ENCODE measurements at regions not wholly inside any gene's neighbourhood (a gene's known extent, or its start where the extent isn't known, plus 50 kb on each side); places are given as distances from the start of the nearest gene placed in this dataset.
"Not testable (repeated sequence)": the region's sequence is repeated elsewhere in the genome, so short reads cannot be mapped to it uniquely, and the experiment has no call there.

DNA sequence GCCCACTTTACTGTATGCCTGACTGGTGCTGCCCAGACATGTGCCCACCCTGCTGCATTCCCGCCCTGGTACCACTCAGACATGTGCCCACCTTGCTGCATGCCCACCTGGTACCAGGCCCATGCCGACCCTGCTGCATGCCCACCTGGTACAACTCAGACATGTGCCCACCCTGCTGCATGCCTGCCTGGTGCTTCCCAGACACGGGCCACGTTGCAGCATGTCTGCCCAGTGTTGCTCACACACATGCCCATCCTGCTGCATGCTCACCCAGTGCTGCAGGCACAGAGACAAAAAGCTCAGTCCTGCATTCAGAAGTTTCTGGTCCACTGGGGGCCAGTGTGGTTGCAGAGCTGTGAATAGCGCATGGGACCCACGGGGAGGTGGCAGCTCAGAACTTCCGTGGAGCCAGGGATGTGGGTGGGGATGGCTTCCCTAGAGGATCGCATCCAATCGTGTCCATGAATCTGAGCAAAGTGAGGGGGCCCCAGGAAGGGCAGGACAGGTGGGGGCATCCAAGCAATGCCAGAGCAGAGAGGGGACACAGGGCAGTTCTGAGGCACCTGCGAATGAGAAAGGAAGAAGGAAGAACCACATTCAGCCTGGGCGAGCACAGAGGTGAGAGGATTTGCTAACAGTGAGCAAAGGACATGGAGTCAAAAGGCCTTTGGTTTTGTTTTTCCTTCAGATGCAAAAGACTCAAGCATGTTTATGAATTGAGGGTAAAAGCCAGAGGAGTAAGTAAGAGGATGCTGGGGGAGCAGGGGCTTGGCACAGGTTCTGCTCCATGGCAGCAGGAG lies 175.9 kb upstream of the C14orf180 start:
- TF ChIP-seq, protein P1, sequence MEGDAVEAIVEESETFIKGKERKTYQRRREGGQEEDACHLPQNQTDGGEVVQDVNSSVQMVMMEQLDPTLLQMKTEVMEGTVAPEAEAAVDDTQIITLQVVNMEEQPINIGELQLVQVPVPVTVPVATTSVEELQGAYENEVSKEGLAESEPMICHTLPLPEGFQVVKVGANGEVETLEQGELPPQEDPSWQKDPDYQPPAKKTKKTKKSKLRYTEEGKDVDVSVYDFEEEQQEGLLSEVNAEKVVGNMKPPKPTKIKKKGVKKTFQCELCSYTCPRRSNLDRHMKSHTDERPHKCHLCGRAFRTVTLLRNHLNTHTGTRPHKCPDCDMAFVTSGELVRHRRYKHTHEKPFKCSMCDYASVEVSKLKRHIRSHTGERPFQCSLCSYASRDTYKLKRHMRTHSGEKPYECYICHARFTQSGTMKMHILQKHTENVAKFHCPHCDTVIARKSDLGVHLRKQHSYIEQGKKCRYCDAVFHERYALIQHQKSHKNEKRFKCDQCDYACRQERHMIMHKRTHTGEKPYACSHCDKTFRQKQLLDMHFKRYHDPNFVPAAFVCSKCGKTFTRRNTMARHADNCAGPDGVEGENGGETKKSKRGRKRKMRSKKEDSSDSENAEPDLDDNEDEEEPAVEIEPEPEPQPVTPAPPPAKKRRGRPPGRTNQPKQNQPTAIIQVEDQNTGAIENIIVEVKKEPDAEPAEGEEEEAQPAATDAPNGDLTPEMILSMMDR (conservative IDR thresholded peaks at IDR 0.05; ENCODE audit: low read depth, low read length): no peak
- no peak overlapping the region for H3K4me3 ChIP-seq (ENCODE audit: low read depth, low read length)
- no peak for DNase-seq (ENCODE audit: low read depth)

DNA sequence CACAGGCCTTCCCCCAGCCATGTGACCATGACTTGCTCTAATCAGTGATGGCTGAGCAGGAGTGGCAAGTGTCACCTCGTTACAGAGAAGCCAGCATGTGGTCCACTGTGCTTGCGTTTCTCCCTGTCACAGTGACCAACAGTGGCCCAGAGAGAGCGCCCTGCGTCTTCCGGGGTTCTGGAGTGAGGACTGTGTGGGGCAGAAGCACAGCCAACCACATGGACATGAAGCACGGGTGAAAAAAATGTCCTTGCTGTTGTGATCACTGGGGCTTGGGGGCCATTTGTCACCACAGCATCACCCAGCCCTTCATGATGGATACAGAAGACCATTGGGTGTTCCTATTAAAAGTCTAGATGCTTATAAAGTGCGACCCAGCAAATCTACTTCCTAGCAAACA lies 174.6 kb upstream of the C14orf180 start:
- no peak for DNase-seq (ENCODE audit: low read depth)
- no peak overlapping the region for H3K4me3 ChIP-seq (ENCODE audit: low read depth, low read length)
- TF ChIP-seq, protein P1 (conservative IDR thresholded peaks at IDR 0.05; ENCODE audit: low read depth, low read length): no peak

DNA sequence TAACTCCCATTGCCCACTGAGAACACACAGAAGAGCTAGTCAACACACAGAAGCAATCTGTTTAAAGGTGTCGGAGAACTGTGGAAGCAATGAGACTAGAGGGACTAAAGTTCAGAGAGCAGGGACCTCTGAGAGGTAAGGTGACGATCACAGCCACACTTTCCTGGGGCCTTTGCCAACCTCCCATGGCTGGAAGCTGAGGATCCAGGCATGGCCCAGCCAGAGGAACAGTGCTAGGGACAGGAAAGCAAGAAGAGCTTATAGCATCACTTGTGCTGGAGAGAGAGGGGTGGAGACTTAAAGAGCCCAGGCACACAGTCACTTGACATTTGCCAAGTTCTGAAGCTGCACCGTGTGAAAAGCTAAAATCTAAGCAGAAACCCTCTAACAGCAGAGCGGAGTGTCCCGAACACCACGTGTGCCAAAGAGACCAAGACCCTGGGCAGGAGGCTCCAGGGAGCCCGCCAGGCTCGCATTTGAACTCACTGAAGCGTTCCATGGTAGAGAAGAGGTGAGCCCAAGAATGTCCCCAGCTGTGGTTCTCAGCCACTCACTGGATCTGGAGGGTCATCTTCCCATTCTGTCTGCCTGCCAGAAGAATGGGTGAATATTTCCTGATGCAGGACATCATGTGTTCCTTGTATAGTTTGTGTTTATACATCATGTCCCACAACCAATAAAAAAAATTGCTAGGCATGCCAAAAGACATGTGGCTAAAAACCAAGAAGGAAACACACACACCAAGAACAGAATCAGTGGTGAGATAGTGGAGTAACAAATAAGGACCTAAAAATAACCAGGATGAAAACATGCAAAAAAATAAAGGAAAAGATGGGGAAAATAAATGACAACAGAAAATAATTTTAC lies 174.0 kb upstream of the C14orf180 start:
- TF ChIP-seq, protein P1 (conservative IDR thresholded peaks at IDR 0.05; ENCODE audit: low read depth, low read length): no peak
- no peak for DNase-seq (ENCODE audit: low read depth)
- H3K4me3 ChIP-seq (ENCODE audit: low read depth, low read length): no peak overlapping the region

DNA sequence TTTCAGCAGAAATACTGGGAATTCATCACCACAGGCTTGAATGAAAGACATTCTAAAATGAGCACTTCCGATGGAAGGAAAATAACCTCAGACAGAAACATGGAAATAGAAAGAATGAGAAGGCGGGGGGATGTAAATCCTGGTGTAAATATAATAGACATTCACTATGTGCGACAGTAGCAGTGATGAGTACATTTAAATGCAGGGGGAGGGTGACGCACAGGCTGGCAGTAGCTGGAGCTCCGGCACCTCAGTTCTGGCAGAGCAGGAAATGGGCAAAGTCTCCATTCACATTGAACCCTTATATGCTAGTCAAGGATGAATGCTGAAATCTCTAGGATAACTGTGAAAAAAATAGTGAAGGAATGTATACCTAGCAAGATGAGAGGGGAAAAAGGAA lies 172.7 kb upstream of the C14orf180 start:
- TF ChIP-seq, protein P1 (conservative IDR thresholded peaks at IDR 0.05; ENCODE audit: low read depth, low read length): no peak
- H3K4me3 ChIP-seq (ENCODE audit: low read depth, low read length): no peak overlapping the region
- no peak for DNase-seq (ENCODE audit: low read depth)

DNA sequence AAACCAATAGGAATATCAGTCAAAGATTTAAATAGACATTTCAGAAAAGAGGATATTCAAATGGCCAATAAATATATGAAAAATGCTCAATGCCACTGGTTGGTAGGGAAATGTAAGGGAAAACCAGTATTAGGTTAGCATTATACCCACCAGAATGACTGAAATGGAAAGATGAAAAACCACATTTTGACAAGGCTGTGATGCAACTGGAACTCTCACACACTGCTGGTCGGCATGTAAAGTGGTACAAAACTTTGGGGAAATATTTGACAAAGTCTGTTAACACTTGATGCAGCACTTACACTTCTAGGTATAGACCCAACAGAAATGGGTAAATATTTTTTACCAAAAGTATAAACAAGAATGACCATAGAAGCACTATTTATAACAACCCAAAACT lies 163.2 kb upstream of the C14orf180 start:
- no peak overlapping the region for H3K4me3 ChIP-seq (ENCODE audit: low read depth, low read length)
- DNase-seq (ENCODE audit: low read depth): no peak
- TF ChIP-seq, protein P1 (conservative IDR thresholded peaks at IDR 0.05; ENCODE audit: low read depth, low read length): no peak

DNA sequence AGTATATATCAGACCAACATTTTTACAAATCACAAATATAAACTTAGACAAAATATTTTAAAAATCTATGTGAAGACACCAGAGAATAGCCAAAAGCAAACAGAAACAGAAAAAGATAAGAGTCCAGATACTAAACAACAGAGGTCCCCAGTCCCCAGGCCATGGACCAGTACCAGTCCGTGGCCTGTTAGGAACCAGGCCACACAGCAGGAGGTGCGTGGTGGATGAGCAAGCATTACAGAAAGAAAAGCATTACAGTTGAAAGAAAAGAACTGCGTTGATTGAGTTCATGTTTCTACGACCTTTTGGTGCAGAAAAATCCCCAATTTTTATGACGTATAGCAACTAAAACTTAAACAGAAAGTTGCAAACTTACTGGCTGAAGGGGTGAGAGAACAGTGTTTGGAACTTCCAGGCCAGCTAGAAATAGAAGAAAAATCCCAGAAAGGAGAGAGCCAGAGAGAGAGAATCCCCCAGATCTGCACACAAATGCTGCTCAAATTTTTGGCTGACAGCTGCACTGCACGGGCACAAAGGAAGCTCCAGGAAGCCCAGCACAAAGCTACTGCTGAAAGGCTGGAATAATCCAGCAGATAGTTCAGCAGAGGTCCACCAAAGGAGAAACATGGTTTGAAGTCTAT lies 159.6 kb upstream of the C14orf180 start:
- TF ChIP-seq, protein P1 (conservative IDR thresholded peaks at IDR 0.05; ENCODE audit: low read depth, low read length): no peak
- H3K4me3 ChIP-seq (ENCODE audit: low read depth, low read length): no peak overlapping the region
- no peak for DNase-seq (ENCODE audit: low read depth)

DNA sequence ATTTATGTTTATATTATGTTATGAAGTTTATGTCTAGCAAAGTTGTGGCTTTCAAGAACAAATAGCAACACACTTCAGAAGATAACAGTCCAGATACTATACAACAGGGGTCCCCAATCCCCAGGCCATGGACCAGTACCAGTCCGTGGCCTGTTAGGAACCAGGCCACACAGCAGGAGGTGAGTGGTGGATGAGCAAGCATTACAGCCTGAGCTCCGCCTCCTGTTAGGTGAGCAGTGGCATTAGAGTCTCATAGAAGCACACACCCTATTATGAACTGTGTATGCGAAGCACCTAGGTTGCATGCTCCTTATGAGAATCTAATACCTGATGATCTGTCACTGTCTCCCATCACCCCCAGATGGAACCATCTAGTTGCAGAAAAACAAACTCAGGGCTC lies 159.0 kb upstream of the C14orf180 start:
- not testable (repeated sequence) for H3K4me3 ChIP-seq (ENCODE audit: low read depth, low read length); DNase-seq (ENCODE audit: low read depth)

Measured in epithelial cell of proximal tubule (primary cell).